PC-3 (cell line): ENCODE measurements at regions not wholly inside any gene's neighbourhood (a gene's known extent, or its start where the extent isn't known, plus 50 kb on each side); places are given as distances from the start of the nearest gene placed in this dataset.

Experiments
- ATAC-seq: fragments of 200-7000 bp; cut with Tn5 transposase; 2 replicates; pipeline ENCODE4 v1.9.1; 2020; ENCODE audit warnings: mild to moderate bottlenecking, moderate library complexity
- BruUV-seq: library from RNA; stranded (reverse); fragments of 400-500 nt; replicated peaks from 2 replicates; lab custom pipeline; 2021; lab: Mats Ljungman, UMichigan
- CTCF ChIA-PET: fragments of 300-600 bp; sonication (Branson Sonifier 250); formaldehyde crosslinking; loops from one replicate; lab custom pipeline; 2022; ENCODE audit warnings: antibody characterized with exemption; lab: Charles Lee
- POLR2A ChIA-PET: fragments of 300-600 bp; sonication (Branson Sonifier 250); formaldehyde crosslinking; loops from one replicate; lab custom pipeline; 2022; ENCODE audit warnings: antibody characterized with exemption; ENCODE audit not compliant: unreplicated experiment; lab: Charles Lee
- DNase-seq: peaks from one replicate; pipeline ENCODE4 v3.0.0-alpha.2; 2015
- H2AFZ ChIP-seq: fragments of 300-600 bp; sonication (generic); 2 replicates; pipeline ENCODE4 v1.6.0; 2016; ENCODE audit warnings: antibody characterized with exemption, low read length
- H3F3A ChIP-seq: fragments of 300-600 bp; sonication (generic); one replicate; pipeline ENCODE4 v1.6.0; 2017; ENCODE audit warnings: antibody characterized with exemption, low read length, control low read depth, mild to moderate bottlenecking; ENCODE audit not compliant: unreplicated experiment
- H3K27ac ChIP-seq: fragments of 300-600 bp; sonication (generic); 2 replicates; pipeline ENCODE4 v1.5.1; 2016; ENCODE audit warnings: mild to moderate bottlenecking, low read length
- H3K27me3 ChIP-seq: fragments of 300-600 bp; sonication (generic); 2 replicates; pipeline ENCODE4 v1.6.1; 2016; ENCODE audit warnings: low read length, mixed read lengths
- H3K36me3 ChIP-seq: fragments of 300-600 bp; sonication (generic); 2 replicates; pipeline ENCODE4 v1.6.1; 2016; ENCODE audit warnings: low read depth, mixed run types, low read length, mixed read lengths
- H3K4me1 ChIP-seq: fragments of 300-600 bp; sonication (generic); 2 replicates; pipeline ENCODE4 v1.5.1; 2016; ENCODE audit warnings: low read length; ENCODE audit not compliant: insufficient read depth
- H3K4me2 ChIP-seq: fragments of 300-600 bp; sonication (generic); 2 replicates; pipeline ENCODE4 v1.6.0; 2016; ENCODE audit warnings: low read length
- H3K4me3 ChIP-seq: fragments of 300-600 bp; sonication (generic); 2 replicates; pipeline ENCODE4 v1.5.1; 2016; ENCODE audit warnings: mild to moderate bottlenecking, low read length, mixed read lengths
- H3K79me2 ChIP-seq: fragments of 300-600 bp; sonication (generic); 2 replicates; pipeline ENCODE4 v1.6.1; 2017; ENCODE audit warnings: low read length, mixed read lengths
- H3K9ac ChIP-seq: fragments of 300-600 bp; sonication (generic); 2 replicates; pipeline ENCODE4 v1.6.0; 2016; ENCODE audit warnings: mild to moderate bottlenecking, low read length
- H3K9me2 ChIP-seq: fragments of 300-600 bp; sonication (generic); replicated peaks from 2 replicates; pipeline ENCODE4 v1.6.1; 2016; ENCODE audit warnings: mixed run types, low read length, mixed read lengths
- H3K9me3 ChIP-seq: fragments of 300-600 bp; sonication (generic); 2 replicates; pipeline ENCODE4 v1.6.1; 2016; ENCODE audit warnings: low read length, mixed read lengths
- H4K20me1 ChIP-seq: fragments of 300-600 bp; sonication (generic); 2 replicates; pipeline ENCODE4 v1.6.1; 2016; ENCODE audit warnings: low read length, mixed read lengths
- CTCF ChIP-seq: fragments of 300-600 bp; sonication (generic); conservative IDR thresholded peaks from 2 replicates; pipeline ENCODE4 v1.5.1; 2017; ENCODE audit warnings: antibody characterized with exemption, low read depth, mild to moderate bottlenecking, low read length
- EZH2 ChIP-seq: fragments of 300-600 bp; sonication (generic); IDR thresholded peaks from one replicate; pipeline ENCODE4 v1.6.1; 2017; ENCODE audit warnings: antibody characterized with exemption, mild to moderate bottlenecking, low read length; ENCODE audit not compliant: unreplicated experiment
- EZH2phosphoT487 ChIP-seq: fragments of 300-600 bp; sonication (generic); IDR thresholded peaks from 2 replicates; pipeline ENCODE4 v1.6.1; 2018; ENCODE audit warnings: mild to moderate bottlenecking, antibody characterized with exemption, low read length, borderline replicate concordance
- intact Hi-C: fragments of 100-400 bp; cut with micrococcal nuclease; formaldehyde crosslinking; loops from 2 replicates; pipeline ENCODE4 v1.9.0; 2023

GRCh38 chr5:29702875-29703274, 1490.6 kb upstream of the CDH6 start:
- ChIA-PET CTCF (no interaction called here), POLR2A (no interaction called here)
- Histone ChIP-seq H3K9me2 (no peaks in the 10 kb centered on the region), H3K27ac (no peak overlapping the region), H3K4me1 (no peaks in the 10 kb centered on the region), H3K4me3 (no peak overlapping the region), H3K36me3 (no peaks in the 10 kb centered on the region), H2AFZ (no peak overlapping the region), H3K9ac (no peak overlapping the region), H3K27me3 (no peaks in the 10 kb centered on the region), H3K9me3 (no peaks in the 10 kb centered on the region), H3K4me2 (no peak overlapping the region), H3K79me2 (no peaks in the 10 kb centered on the region), H3F3A (no peaks in the 10 kb centered on the region), H4K20me1 (no peaks in the 10 kb centered on the region)
- no peak for TF ChIP-seq EZH2phosphoT487
- TF ChIP-seq CTCF = no peak
- TF ChIP-seq EZH2 = no peak
- intact Hi-C loops = no loop called here
- no TSS peak for BruUV-seq
- DNase-seq (no peak), ATAC-seq (no peak)

- Histone ChIP-seq H3K27me3 (no peaks in the 10 kb centered on the region), H2AFZ (no peak overlapping the region), H3K4me3 (no peak overlapping the region), H3K9me3 (no peaks in the 10 kb centered on the region), H3K9me2 (no peaks in the 10 kb centered on the region), H3F3A (no peaks in the 10 kb centered on the region), H3K9ac (no peak overlapping the region), H3K36me3 (no peaks in the 10 kb centered on the region), H4K20me1 (no peaks in the 10 kb centered on the region), H3K4me2 (no peak overlapping the region), H3K79me2 (no peaks in the 10 kb centered on the region), H3K4me1 (0 out of 2 replicates have a peak, but pooled peaks cover 2% of the 10 kb centered on the region), H3K27ac (no peak overlapping the region)
- BruUV-seq = no TSS peak
- DNase-seq (peak; percentile 58), ATAC-seq (peak; percentile 83)
- ChIA-PET CTCF (no interaction called here), POLR2A (no interaction called here)
- intact Hi-C loops = loop anchor here (2.0 kb wide), 1 partner anchor 49 kb away; no protein-coding TSS in a partner anchor
- TF ChIP-seq EZH2phosphoT487 = no peak
- no peak for TF ChIP-seq EZH2
- no peak for TF ChIP-seq CTCF
Measured at GRCh38 chr5:29701600-29701999, 1491.9 kb upstream of the CDH6 start.

- H4K20me1 ChIP-seq = no peaks in the 10 kb centered on the region
- H3K9ac ChIP-seq = no peak overlapping the region
- ChIA-PET CTCF (interaction anchor here (0.6 kb wide), 2 partner anchors 331 to 540 kb away, joined by 3 to 4 read pairs; no protein-coding TSS in a partner anchor), POLR2A (no interaction called here)
- no peak overlapping the region for H3K4me3 ChIP-seq
- no TSS peak for BruUV-seq
- H3K4me2 ChIP-seq = no peak overlapping the region
- H3K4me1 ChIP-seq = 0 out of 2 replicates have a peak, but pooled peaks cover 2% of the 10 kb centered on the region
- intact Hi-C loops = loop anchor here (10.0 kb wide), 1 partner anchor 333 kb away; no protein-coding TSS in a partner anchor
- ATAC-seq (peak; percentile 45), DNase-seq (peak; percentile 48)
- H3K9me2 ChIP-seq = no peaks in the 10 kb centered on the region
- H3K27me3 ChIP-seq = no peaks in the 10 kb centered on the region
- no peaks in the 10 kb centered on the region for H3K9me3 ChIP-seq
- TF ChIP-seq EZH2phosphoT487 (no peak), CTCF (peak; percentile 73)
- no peaks in the 10 kb centered on the region for H3F3A ChIP-seq
- no peaks in the 10 kb centered on the region for H3K79me2 ChIP-seq
- H3K27ac ChIP-seq = no peak overlapping the region
- no peak overlapping the region for H2AFZ ChIP-seq
- no peaks in the 10 kb centered on the region for H3K36me3 ChIP-seq
Measured at GRCh38 chr5:29697785-29698414, 1495.6 kb upstream of the CDH6 start.
